ENCODE measurements at regions not wholly inside any gene's neighbourhood (a gene's known extent, or its start where the extent isn't known, plus 50 kb on each side); places are given as distances from the start of the nearest gene placed in this dataset.

DNA sequence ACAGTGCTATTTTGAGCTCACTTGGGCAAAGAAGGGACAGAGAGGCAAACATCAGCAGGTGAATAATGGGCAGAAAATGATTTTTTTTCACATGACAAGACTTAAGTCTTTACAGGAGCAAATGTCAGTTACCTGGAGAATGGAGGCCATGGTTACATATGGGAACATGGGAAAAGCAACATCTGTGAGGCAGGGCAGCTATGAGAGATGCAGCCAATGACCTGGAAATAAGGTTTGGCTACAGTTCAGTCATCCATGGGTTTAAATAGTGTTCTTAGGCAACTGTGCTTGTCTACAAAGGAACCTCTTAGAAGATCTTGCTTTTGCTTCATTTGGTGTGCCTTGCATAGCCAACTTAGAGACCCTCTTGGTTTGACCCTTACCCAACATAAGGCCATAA is 490.2 kb upstream of the LCORL start:
- no peak for DNase-seq
- Histone ChIP-seq H3K4me1 (ENCODE audit: control insufficient read depth, insufficient read depth, low read length) (no peaks in the 10 kb centered on the region), H3K27ac (ENCODE audit: low read length) (no peak overlapping the region), H3K27me3 (ENCODE audit: control insufficient read depth, insufficient read depth) (no peaks in the 10 kb centered on the region), H3K9me3 (ENCODE audit: control insufficient read depth, low read length) (no peaks in the 10 kb centered on the region), H3K4me3 (ENCODE audit: low read length) (no peak overlapping the region)
- intact Hi-C loops (cut with DNase I), result no loop called here
- ATAC-seq, result no peak

DNA sequence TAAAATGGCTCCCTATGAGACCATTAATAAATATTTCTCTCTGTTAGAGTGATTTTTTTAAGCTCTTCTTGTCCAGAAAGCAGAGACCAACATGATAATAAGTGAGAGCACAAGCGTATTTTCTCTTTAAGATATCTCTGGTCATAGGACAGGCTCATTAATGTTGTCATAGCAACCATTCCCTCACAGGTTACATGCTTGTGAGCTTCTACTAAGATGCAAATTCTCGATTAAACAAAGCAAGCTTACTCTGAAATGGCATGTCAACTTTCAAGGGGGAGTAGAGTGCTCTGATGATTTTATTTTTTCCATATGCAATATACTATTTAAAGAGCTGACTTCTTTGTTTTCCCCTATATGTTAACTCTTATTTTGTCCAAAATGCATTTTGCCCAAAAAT is 487.2 kb upstream of the LCORL start:
- Histone ChIP-seq H3K4me1 (ENCODE audit: control insufficient read depth, insufficient read depth, low read length) (no peaks in the 10 kb centered on the region), H3K27me3 (ENCODE audit: control insufficient read depth, insufficient read depth) (no peaks in the 10 kb centered on the region), H3K9me3 (ENCODE audit: control insufficient read depth, low read length) (no peaks in the 10 kb centered on the region), H3K27ac (ENCODE audit: low read length) (no peak overlapping the region), H3K4me3 (ENCODE audit: low read length) (no peak overlapping the region)
- intact Hi-C loops (cut with DNase I), result no loop called here
- DNase-seq (no peak), ATAC-seq (no peak)
- WGBS, result 36% methylated on average over 2 of the region's 2 CpGs

DNA sequence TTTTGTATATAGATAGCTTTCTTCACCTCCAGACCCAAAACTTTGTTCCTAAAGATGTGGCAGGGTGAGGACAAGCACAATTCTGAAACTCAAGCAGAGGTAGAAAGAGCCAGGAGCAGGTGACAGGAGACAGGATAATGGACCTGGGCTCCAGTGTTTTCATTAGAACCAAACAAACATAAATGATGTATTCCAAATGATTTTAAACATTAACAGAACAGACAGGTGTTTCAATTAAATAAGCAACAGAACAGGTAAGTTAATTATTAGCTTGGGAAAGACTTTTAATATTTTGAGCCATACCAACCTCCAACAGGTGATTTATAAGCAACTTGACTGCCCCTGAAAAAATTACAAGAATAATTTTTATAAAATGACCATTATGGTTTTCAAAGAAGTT is 459.4 kb upstream of the LCORL start:
- Histone ChIP-seq H3K9me3 (ENCODE audit: control insufficient read depth, low read length) (no peaks in the 10 kb centered on the region), H3K27ac (ENCODE audit: low read length) (no peak overlapping the region), H3K27me3 (ENCODE audit: control insufficient read depth, insufficient read depth) (no peaks in the 10 kb centered on the region), H3K4me1 (ENCODE audit: control insufficient read depth, insufficient read depth, low read length) (no peaks in the 10 kb centered on the region), H3K4me3 (ENCODE audit: low read length) (no peak overlapping the region)
- no peak for ATAC-seq
- intact Hi-C loops (cut with DNase I), result no loop called here
- DNase-seq, result no peak

DNA sequence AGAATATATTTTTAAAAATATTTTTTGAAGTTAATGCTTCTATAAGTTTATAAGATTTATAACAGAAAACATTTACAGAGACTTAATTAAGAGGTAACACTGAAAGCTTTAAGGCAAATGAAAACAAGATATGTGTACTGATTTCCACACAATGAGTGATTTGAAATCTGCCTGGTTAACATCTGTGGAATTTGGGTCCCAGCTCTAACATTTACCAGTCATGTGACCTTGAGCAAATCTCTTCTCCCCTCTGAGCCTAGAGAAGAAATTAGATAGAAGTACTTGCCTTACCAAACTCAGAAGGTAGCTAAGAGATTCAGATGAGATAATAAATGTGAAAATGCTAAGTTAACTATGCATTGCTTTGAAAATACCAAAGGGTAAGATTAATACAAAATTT is 458.8 kb upstream of the LCORL start:
- Histone ChIP-seq H3K4me3 (ENCODE audit: low read length) (no peak overlapping the region), H3K9me3 (ENCODE audit: control insufficient read depth, low read length) (no peaks in the 10 kb centered on the region), H3K27me3 (ENCODE audit: control insufficient read depth, insufficient read depth) (no peaks in the 10 kb centered on the region), H3K4me1 (ENCODE audit: control insufficient read depth, insufficient read depth, low read length) (no peaks in the 10 kb centered on the region), H3K27ac (ENCODE audit: low read length) (no peak overlapping the region)
- DNase-seq, result no peak
- no peak for ATAC-seq
- intact Hi-C loops (cut with DNase I), result no loop called here

DNA sequence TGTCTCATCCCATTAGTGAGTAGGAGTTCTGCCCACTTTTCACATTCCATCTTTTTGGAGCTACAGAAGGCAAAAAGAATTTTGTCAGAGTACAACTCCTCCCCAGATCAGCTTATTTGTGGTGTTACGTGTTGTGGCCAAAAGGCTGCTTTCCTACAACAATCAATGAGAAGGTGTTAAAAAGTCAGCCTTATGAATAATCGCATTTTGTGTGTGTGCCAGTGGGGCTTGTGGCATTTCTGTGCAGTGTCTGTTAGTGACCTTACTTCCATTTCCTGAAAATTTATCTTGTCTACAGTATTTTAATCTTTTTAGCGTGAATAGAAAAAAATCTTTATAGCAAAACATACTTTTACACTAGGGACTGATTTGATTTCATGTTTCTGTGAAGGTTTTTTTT is 458.3 kb upstream of the LCORL start:
- Histone ChIP-seq H3K27ac (ENCODE audit: low read length) (no peak overlapping the region), H3K4me1 (ENCODE audit: control insufficient read depth, insufficient read depth, low read length) (no peaks in the 10 kb centered on the region), H3K4me3 (ENCODE audit: low read length) (no peak overlapping the region), H3K9me3 (ENCODE audit: control insufficient read depth, low read length) (no peaks in the 10 kb centered on the region), H3K27me3 (ENCODE audit: control insufficient read depth, insufficient read depth) (no peaks in the 10 kb centered on the region)
- WGBS, result 54% methylated on average over 3 of the region's 3 CpGs
- no peak for ATAC-seq
- intact Hi-C loops (cut with DNase I), result no loop called here
- no peak for DNase-seq

DNA sequence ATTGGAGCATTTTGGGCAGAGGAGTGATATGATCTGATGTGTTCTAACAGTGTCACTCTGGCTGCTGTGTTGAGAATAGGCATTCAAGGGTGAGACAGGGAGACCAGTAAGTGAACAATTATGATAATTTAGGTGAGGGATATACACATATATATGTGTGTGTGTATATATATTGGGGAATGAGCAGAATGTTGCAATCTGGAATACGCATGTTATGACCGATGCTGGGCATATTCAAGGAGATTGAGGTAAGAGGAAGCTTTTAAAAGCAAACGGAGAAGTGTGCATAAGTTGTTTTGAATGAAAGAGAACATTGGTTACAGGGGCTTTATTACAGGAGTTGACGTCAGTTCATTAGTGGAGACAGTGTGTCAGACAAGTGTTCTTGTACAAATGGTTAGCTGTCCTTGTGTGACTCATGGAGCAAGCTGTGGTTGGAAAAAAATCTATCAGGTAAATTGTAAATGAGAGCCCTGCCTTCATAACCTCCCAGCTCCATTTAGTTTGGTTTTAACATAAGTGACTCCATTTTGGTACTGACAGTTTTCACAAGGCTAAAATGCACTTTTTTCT is 442.5 kb upstream of the LCORL start:
- ATAC-seq, result no peak
- Histone ChIP-seq H3K9me3 (ENCODE audit: control insufficient read depth, low read length) (no peaks in the 10 kb centered on the region), H3K27me3 (ENCODE audit: control insufficient read depth, insufficient read depth) (no peaks in the 10 kb centered on the region), H3K27ac (ENCODE audit: low read length) (no peak overlapping the region), H3K4me1 (ENCODE audit: control insufficient read depth, insufficient read depth, low read length) (no peaks in the 10 kb centered on the region), H3K4me3 (ENCODE audit: low read length) (no peak overlapping the region)
- intact Hi-C loops (cut with DNase I), result no loop called here
- WGBS, result 62% methylated on average over 4 of the region's 4 CpGs
- DNase-seq, result no peak

DNA sequence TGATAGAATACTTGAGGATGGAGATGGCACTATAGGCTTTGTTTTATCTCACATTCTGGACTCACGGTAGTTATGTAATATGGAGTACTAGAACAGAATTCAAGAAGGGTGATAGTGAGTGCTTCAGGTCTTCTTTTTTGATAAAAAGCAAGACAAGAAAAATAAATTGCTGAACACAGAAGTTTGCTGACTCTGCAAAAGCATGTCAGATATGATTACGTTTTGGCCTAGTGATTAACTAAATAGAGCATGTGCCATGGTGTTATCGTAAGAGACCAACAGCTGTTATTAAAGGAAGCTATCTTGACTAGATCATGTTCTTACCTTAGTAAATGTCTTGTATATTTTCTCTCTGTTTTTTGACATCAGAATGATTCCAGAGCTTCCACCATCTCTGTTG is 436.9 kb upstream of the LCORL start:
- Histone ChIP-seq H3K9me3 (ENCODE audit: control insufficient read depth, low read length) (no peaks in the 10 kb centered on the region), H3K4me1 (ENCODE audit: control insufficient read depth, insufficient read depth, low read length) (no peaks in the 10 kb centered on the region), H3K27me3 (ENCODE audit: control insufficient read depth, insufficient read depth) (no peaks in the 10 kb centered on the region), H3K27ac (ENCODE audit: low read length) (no peak overlapping the region), H3K4me3 (ENCODE audit: low read length) (no peak overlapping the region)
- DNase-seq, result no peak
- ATAC-seq, result no peak
- intact Hi-C loops (cut with DNase I), result no loop called here
- 84% methylated on average over 3 of the region's 3 CpGs for WGBS

DNA sequence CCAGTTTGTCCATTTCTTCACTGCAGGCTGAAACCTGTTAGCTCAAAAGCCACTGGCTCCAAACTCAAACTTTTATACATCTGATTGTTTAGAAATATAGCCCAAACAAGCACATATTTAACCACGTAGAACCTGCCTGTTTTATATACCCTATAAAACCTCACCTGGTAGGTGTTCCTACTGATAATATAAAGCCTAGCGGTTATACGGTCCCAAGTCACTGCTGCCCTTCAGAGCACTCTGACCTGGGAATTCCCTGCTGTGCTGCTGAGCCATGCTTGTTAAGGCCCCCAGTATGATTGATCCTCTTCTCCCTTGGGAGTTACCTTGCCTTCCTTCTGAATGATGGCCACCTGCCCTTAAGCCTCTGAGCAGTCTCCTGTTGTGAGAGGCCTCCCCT is 432.8 kb upstream of the LCORL start:
- no peaks in the 10 kb centered on the region for H3K4me1 ChIP-seq (ENCODE audit: control insufficient read depth, insufficient read depth, low read length)
- intact Hi-C loops (cut with DNase I), result no loop called here
- no peak for DNase-seq
- ATAC-seq, result no peak
- H3K27me3 ChIP-seq (ENCODE audit: control insufficient read depth, insufficient read depth), result no peaks in the 10 kb centered on the region
- H3K4me3 ChIP-seq (ENCODE audit: low read length), result no peak overlapping the region
- WGBS, result 86% methylated on average over 3 of the region's 3 CpGs
- no peak overlapping the region for H3K27ac ChIP-seq (ENCODE audit: low read length)
- no peaks in the 10 kb centered on the region for H3K9me3 ChIP-seq (ENCODE audit: control insufficient read depth, low read length)

DNA sequence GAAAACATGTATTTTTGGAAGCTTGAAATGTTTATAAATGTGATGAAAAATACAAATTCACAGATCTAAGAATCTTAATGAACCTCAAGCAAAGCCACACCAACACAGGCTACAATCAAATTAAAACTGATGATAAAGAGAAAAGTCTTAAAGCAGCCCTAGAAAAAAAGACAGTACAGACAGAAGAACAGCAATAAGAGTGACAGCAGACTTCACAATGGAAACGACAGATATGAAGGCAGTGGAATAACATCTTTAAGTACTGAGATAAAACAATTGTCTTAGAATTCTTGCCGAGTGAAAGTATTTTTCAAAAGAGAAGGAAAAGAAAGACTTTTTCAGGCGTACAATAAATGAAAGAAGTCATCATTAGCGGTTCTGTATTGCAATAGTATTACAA is 423.6 kb upstream of the LCORL start:
- Histone ChIP-seq H3K27ac (ENCODE audit: low read length) (no peak overlapping the region), H3K4me3 (ENCODE audit: low read length) (no peak overlapping the region), H3K4me1 (ENCODE audit: control insufficient read depth, insufficient read depth, low read length) (no peaks in the 10 kb centered on the region), H3K27me3 (ENCODE audit: control insufficient read depth, insufficient read depth) (no peaks in the 10 kb centered on the region), H3K9me3 (ENCODE audit: control insufficient read depth, low read length) (no peaks in the 10 kb centered on the region)
- WGBS, result 86% methylated on average over 4 of the region's 4 CpGs
- intact Hi-C loops (cut with DNase I), result no loop called here
- DNase-seq (no peak), ATAC-seq (no peak)

DNA sequence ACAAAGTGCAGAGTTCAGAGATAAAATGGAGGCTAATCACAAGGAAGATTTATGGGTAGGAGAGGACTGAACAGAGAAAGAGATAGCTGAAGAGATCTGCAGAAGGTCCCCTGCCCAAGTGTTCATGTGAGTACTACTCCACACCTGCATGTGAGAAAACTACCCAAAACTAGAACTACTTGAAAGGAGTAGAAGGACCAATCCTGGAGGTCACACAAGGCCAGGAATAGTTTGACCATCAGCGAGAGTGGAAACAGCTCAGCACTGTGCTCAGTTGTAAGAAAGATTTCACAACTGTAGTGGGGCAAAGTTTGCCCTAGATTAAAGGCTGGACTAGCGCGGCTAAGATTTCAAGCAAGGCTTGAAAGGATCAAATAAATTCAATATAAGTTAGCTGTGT is 422.7 kb upstream of the LCORL start:
- 94% methylated on average over 3 of the region's 3 CpGs for WGBS
- no peaks in the 10 kb centered on the region for H3K9me3 ChIP-seq (ENCODE audit: control insufficient read depth, low read length)
- ATAC-seq, result no peak
- no peak overlapping the region for H3K4me3 ChIP-seq (ENCODE audit: low read length)
- intact Hi-C loops (cut with DNase I), result no loop called here
- DNase-seq, result no peak
- no peaks in the 10 kb centered on the region for H3K4me1 ChIP-seq (ENCODE audit: control insufficient read depth, insufficient read depth, low read length)
- H3K27me3 ChIP-seq (ENCODE audit: control insufficient read depth, insufficient read depth), result no peaks in the 10 kb centered on the region
- no peak overlapping the region for H3K27ac ChIP-seq (ENCODE audit: low read length)

DNA sequence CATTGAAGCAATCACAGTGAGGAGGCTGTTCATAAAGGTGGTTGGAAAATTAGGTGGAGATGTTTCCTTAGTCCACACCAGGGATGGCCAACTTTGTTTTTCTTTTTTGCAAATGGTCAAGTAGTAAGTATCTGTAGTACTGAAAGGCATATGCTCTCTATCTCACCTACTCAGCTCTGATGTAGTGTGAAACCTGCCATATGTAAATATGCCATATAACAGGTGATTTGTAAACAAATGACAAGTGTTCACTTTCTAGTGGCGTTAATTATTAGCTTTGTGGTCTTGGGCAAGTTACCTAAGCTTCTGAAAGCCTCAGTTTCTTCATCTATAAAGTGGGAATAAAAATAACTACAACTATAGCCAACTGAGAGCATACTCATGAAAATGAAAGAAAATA is 421.4 kb upstream of the LCORL start:
- no peaks in the 10 kb centered on the region for H3K4me1 ChIP-seq (ENCODE audit: control insufficient read depth, insufficient read depth, low read length)
- no peaks in the 10 kb centered on the region for H3K27me3 ChIP-seq (ENCODE audit: control insufficient read depth, insufficient read depth)
- WGBS, result 45% methylated on average over 1 of the region's 1 CpG
- DNase-seq, result no peak
- intact Hi-C loops (cut with DNase I), result no loop called here
- no peak overlapping the region for H3K4me3 ChIP-seq (ENCODE audit: low read length)
- no peak for ATAC-seq
- H3K27ac ChIP-seq (ENCODE audit: low read length), result no peak overlapping the region
- no peaks in the 10 kb centered on the region for H3K9me3 ChIP-seq (ENCODE audit: control insufficient read depth, low read length)

DNA sequence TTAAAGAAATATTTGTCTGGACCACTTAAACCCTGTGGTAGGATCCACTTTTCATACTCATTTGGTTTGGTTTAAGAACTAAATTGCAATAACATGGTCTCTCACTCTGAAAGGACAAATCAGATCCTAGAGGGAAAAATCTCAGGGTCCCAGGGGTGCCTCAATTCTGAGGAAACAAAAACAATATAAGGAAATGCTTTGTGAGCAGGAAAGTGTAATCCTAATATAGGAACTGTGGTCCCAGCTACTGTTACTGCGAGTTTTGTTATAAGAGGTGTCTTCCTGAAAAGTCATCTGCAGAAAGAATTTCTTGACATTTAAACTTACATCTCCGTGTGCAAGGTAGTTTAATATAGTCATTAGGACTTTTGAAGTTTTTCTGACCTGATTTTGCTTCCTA is 420.1 kb upstream of the LCORL start:
- DNase-seq (no peak), ATAC-seq (no peak)
- 54% methylated on average over 2 of the region's 2 CpGs for WGBS
- intact Hi-C loops (cut with DNase I), result no loop called here
- Histone ChIP-seq H3K27me3 (ENCODE audit: control insufficient read depth, insufficient read depth) (no peaks in the 10 kb centered on the region), H3K4me1 (ENCODE audit: control insufficient read depth, insufficient read depth, low read length) (no peaks in the 10 kb centered on the region), H3K27ac (ENCODE audit: low read length) (no peak overlapping the region), H3K4me3 (ENCODE audit: low read length) (no peak overlapping the region), H3K9me3 (ENCODE audit: control insufficient read depth, low read length) (no peaks in the 10 kb centered on the region)

All from right cardiac atrium (tissue), 5 donors.